ENCODE measurements at regions not wholly inside any gene's neighbourhood (a gene's known extent, or its start where the extent isn't known, plus 50 kb on each side); places are given as distances from the start of the nearest gene placed in this dataset.

GRCh38 chr16:52812678-52813556 lies 239.8 kb downstream of the CHD9NB start:
- TF ChIP-seq ZNF184 (tag by site-specific recombination; IDR thresholded peaks at IDR 0.05) = no peak
- TF ChIP-seq CTCF (tag by site-specific recombination; IDR thresholded peaks at IDR 0.05) = no peak
- no peak for TF ChIP-seq ZNF2 (tag by site-specific recombination; IDR thresholded peaks at IDR 0.05)
- no peak for TF ChIP-seq ZNF121 (tag by site-specific recombination; IDR thresholded peaks at IDR 0.05)

Data from HEK293 (cell line).